GM12878 (cell line): ENCODE measurements at regions not wholly inside any gene's neighbourhood (a gene's known extent, or its start where the extent isn't known, plus 50 kb on each side); places are given as distances from the start of the nearest gene placed in this dataset.

Source experiments
- ATAC-seq: fragments of 200-7000 bp; cut with Tn5 transposase; 3 replicates; pipeline ENCODE4 v1.9.1; 2020; ENCODE audit warnings: mild to moderate bottlenecking, moderate library complexity
- BruUV-seq: library from RNA; stranded (reverse); fragments of 400-500 nt; replicated peaks from 2 replicates; lab custom pipeline; 2021; lab: Mats Ljungman, UMichigan
- CTCF ChIA-PET: fragments of 300-600 bp; sonication (Branson Sonifier 250); formaldehyde crosslinking; extraction: SDS; loops from one replicate; lab custom pipeline; 2021; ENCODE audit warnings: inconsistent platforms; lab: Yijun Ruan, JAX
- POLR2A ChIA-PET: fragments of 350-600 bp; formaldehyde crosslinking; extraction: SDS; loops from one replicate; lab custom pipeline; 2021; ENCODE audit warnings: inconsistent platforms; lab: Charles Lee
- RAD21 ChIA-PET: fragments of 300-600 bp; sonication (Branson Sonifier 250); formaldehyde crosslinking; loops from one replicate; lab custom pipeline; 2023; ENCODE audit warnings: antibody characterized with exemption; ENCODE audit not compliant: unreplicated experiment; lab: Charles Lee
- SMC1A ChIA-PET: fragments of 300-600 bp; sonication (Branson Sonifier 250); formaldehyde crosslinking; loops from one replicate; lab custom pipeline; 2023; ENCODE audit not compliant: unreplicated experiment, uncharacterized antibody; lab: Charles Lee
- DNase-seq: peaks from one replicate; pipeline ENCODE4 v3.0.0-alpha.2; 2011; ENCODE audit warnings: low read depth, low spot score
- FAIRE-seq: peaks from 3 replicates; lab custom pipeline; 2011; peaks lifted over from hg19 to GRCh38; lab: Jason Lieb, UNC
- H2AFZ ChIP-seq: 2 replicates; pipeline ENCODE4 v1.6.0; 2011; ENCODE audit warnings: low read depth, low read length, control low read depth; ENCODE audit not compliant: control insufficient read depth
- H3K27ac ChIP-seq: 2 replicates; pipeline ENCODE4 v1.5.1; 2011; ENCODE audit warnings: control low read depth; ENCODE audit not compliant: control insufficient read depth, insufficient read depth
- H3K27me3 ChIP-seq, 2 experiments: replicated peaks in 1 of 2; 2 replicates each; pipeline versions ENCODE4 v1.6.0 to v1.6.1; 2011; ENCODE audit warnings: low read length in 1 of 2; ENCODE audit not compliant: control insufficient read depth in 2 of 2, insufficient read depth in 2 of 2
- H3K36me3 ChIP-seq, 2 experiments: 2 replicates each; pipeline ENCODE4 v1.5.1; 2011; ENCODE audit warnings: low read length in 1 of 2; ENCODE audit not compliant: control insufficient read depth in 2 of 2, insufficient read depth in 2 of 2
- H3K4me1 ChIP-seq: 2 replicates; pipeline ENCODE4 v1.6.1; 2011; ENCODE audit warnings: mild to moderate bottlenecking, low read length, moderate library complexity, mixed read lengths; ENCODE audit not compliant: control insufficient read depth, insufficient read depth
- H3K4me2 ChIP-seq: 2 replicates; pipeline ENCODE4 v1.6.0; 2011; ENCODE audit warnings: control low read depth; ENCODE audit not compliant: control insufficient read depth, insufficient read depth
- H3K4me3 ChIP-seq: fragments of 200-600 bp; sonication (generic); 2 replicates; pipeline ENCODE4 v1.5.1; 2016
- H3K79me2 ChIP-seq: 2 replicates; pipeline ENCODE4 v1.6.0; 2011; ENCODE audit warnings: low read length; ENCODE audit not compliant: control insufficient read depth, insufficient read depth
- H3K9ac ChIP-seq: 2 replicates; pipeline ENCODE4 v1.8.0; 2011; ENCODE audit warnings: low read length, control low read depth, mixed read lengths; ENCODE audit not compliant: control insufficient read depth, insufficient read depth
- H3K9me3 ChIP-seq: replicated peaks from 3 replicates; pipeline ENCODE4 v1.5.1; 2011; ENCODE audit warnings: mild to moderate bottlenecking, low read length; ENCODE audit not compliant: control insufficient read depth, insufficient read depth
- H4K20me1 ChIP-seq: 2 replicates; pipeline ENCODE4 v1.6.0; 2011; ENCODE audit not compliant: control insufficient read depth, insufficient read depth
- FOXK2 ChIP-seq: fragments of 450-650 bp; IDR thresholded peaks from 2 replicates; pipeline ENCODE4 v1.6.1; 2017; ENCODE audit warnings: mild to moderate bottlenecking, moderate library complexity
- IKZF1 ChIP-seq: fragments of 450-650 bp; conservative IDR thresholded peaks from 2 replicates; pipeline ENCODE4 v1.6.1; 2017; ENCODE audit warnings: antibody characterized with exemption, mild to moderate bottlenecking
- NBN ChIP-seq: fragments of 450-650 bp; IDR thresholded peaks from 2 replicates; pipeline ENCODE4 v1.6.1; 2016
- NR2F1 ChIP-seq: fragments of 450-650 bp; conservative IDR thresholded peaks from 2 replicates; pipeline ENCODE4 v1.6.1; 2017; ENCODE audit warnings: mild to moderate bottlenecking
- STAT3 ChIP-seq: IDR thresholded peaks from 2 replicates; pipeline ENCODE4 v1.6.1; 2011; ENCODE audit warnings: low read depth, low read length, improper control_type of control experiment
- WGBS: methylation state at CpG from one replicate; pipeline ENCODE4 v1.1.6; 2016; ENCODE audit warnings: low lambda C conversion rate; ENCODE audit not compliant: insufficient replicate concordance, insufficient coverage; ENCODE audit errors: missing lambda C conversion rate; 5-methylcytosine and 5-hydroxymethylcytosine counted together
- in situ Hi-C: fragments of 300-500 bp; cut with MboI; formaldehyde crosslinking; loops from 9 replicates; pipeline ENCODE4 v1.14.3; 2018; ENCODE audit warnings: mixed read lengths
- intact Hi-C: fragments of 100-400 bp; cut with micrococcal nuclease; formaldehyde crosslinking; loops from one replicate; pipeline ENCODE4 v1.14.2; 2022; ENCODE audit not compliant: unreplicated experiment

GRCh38 chr5:54638106-54638505 lies 120.5 kb downstream of the SNX18 start:
- POLR2A ChIA-PET, result interaction anchor here (0.5 kb wide), 1 partner anchor 111 kb away, joined by 5 read pairs; no protein-coding TSS in a partner anchor
- no peak for TF ChIP-seq NBN
- no peak for TF ChIP-seq STAT3
- TF ChIP-seq, all 136 proteins: peak for 0
- Histone ChIP-seq H2AFZ (no peak overlapping the region), H3K79me2 (no peaks in the 10 kb centered on the region), H3K4me3 (no peak overlapping the region), H4K20me1 (no peaks in the 10 kb centered on the region), H3K4me2 (no peak overlapping the region), H3K27me3 (no peaks in the 10 kb centered on the region), H3K36me3 (no peaks in the 10 kb centered on the region), H3K9me3 (no peaks in the 10 kb centered on the region), H3K27ac (no peak overlapping the region), H3K4me1 (no peaks in the 10 kb centered on the region), H3K9ac (no peak overlapping the region)
- 3% methylated on average over 2 of the region's 2 CpGs for WGBS
- no TSS peak for BruUV-seq
- intact Hi-C loops (no loop called here), in situ Hi-C loops (no loop called here)
- ATAC-seq, result no peak
- no peak for DNase-seq
- no peak for FAIRE-seq
- CTCF ChIA-PET, result interaction anchor here (0.6 kb wide), 1 partner anchor 27 kb away, joined by 4 read pairs; no protein-coding TSS in a partner anchor
- RAD21 ChIA-PET, result no interaction called here
- SMC1A ChIA-PET, result interaction anchor here (0.9 to 1.1 kb wide), 3 partner anchors 12 to 25 kb away, joined by 3 read pairs; no protein-coding TSS in a partner anchor

GRCh38 chr5:54637654-54638053 lies 120.1 kb downstream of the SNX18 start:
- no peak for DNase-seq
- Histone ChIP-seq H3K4me1 (no peaks in the 10 kb centered on the region), H2AFZ (no peak overlapping the region), H3K9me3 (no peaks in the 10 kb centered on the region), H3K4me2 (no peak overlapping the region), H3K79me2 (no peaks in the 10 kb centered on the region), H3K27me3 (no peaks in the 10 kb centered on the region), H3K36me3 (no peaks in the 10 kb centered on the region), H4K20me1 (no peaks in the 10 kb centered on the region), H3K4me3 (no peak overlapping the region), H3K9ac (no peak overlapping the region), H3K27ac (no peak overlapping the region)
- intact Hi-C loops, result no loop called here
- ChIA-PET SMC1A (interaction anchor here (0.9 to 1.1 kb wide), 3 partner anchors 13 to 25 kb away, joined by 3 read pairs; no protein-coding TSS in a partner anchor), CTCF (no interaction called here), POLR2A (interaction anchor here (0.5 kb wide), 1 partner anchor 112 kb away, joined by 5 read pairs; no protein-coding TSS in a partner anchor), RAD21 (no interaction called here)
- in situ Hi-C loops, result no loop called here
- 35% methylated on average over 6 of the region's 6 CpGs for WGBS
- FAIRE-seq, result no peak
- ATAC-seq, result no peak
- TF ChIP-seq FOXK2, result no peak
- 0 out of 2 replicates have a peak, but pooled peaks have one; percentile 22 for TF ChIP-seq NR2F1
- TF ChIP-seq IKZF1, result 0 out of 2 replicates have a peak, but pooled peaks have one; percentile 20
- BruUV-seq, result no TSS peak
